LNCAP (cell line): ENCODE measurements at regions not wholly inside any gene's neighbourhood (a gene's known extent, or its start where the extent isn't known, plus 50 kb on each side); places are given as distances from the start of the nearest gene placed in this dataset.

ENCODE experiments used
- CTCF ChIP-seq: fragments of 450-650 bp; IDR thresholded peaks from 2 replicates; pipeline ENCODE4 v1.5.1; 2017; ENCODE audit warnings: mild to moderate bottlenecking

GRCh38 chr13:83086088-83086487 is 796.2 kb downstream of the SLITRK1 start:
- TF ChIP-seq CTCF: no peak

- TF ChIP-seq CTCF: no peak
Measured at GRCh38 chr13:83085186-83085900, 796.9 kb downstream of the SLITRK1 start.

DNA sequence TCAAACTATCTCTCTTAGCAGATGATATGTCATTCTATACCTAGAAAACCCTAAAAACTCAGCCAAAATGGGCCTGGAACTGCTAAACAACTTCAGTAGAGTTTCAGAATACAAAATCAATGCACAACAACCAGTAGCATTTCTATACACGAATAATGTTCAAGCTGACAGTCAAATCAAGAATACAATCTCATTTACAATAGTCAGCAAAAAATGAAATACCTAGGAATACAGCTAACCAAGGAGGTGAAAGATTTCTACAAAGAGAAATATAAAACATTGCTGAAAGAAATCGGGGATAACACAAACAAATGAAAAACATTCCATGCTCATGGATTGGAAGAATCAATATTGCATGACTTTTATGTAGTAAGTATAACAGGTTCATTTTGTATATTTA is 804.8 kb downstream of the SLITRK1 start:
- no peak for TF ChIP-seq CTCF

GRCh38 chr13:83065108-83065507 is 817.2 kb downstream of the SLITRK1 start:
- no peak for TF ChIP-seq CTCF

DNA sequence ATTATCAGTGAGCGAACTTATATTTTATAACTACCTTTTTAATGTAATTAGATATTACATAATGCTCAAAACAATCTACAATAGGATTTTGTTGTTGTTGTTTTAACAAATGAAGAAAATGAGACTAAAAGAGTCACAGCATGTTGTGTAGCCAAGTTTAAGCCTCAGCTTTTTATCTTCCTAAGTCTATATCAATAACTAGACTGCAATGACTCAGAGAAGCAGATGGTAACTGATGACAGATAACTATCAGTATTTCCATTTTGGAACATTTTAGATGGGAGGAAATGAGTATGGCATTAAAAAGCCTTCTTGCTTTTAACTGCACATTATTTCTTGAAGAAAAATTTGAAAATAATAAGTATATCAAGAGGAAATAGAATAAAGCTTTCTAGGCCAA is 825.2 kb downstream of the SLITRK1 start:
- no peak for TF ChIP-seq CTCF

GRCh38 chr13:83056269-83056668 is 826.0 kb downstream of the SLITRK1 start:
- no peak for TF ChIP-seq CTCF

- no peak for TF ChIP-seq CTCF
Measured at GRCh38 chr13:83048419-83048818, 833.9 kb downstream of the SLITRK1 start.
